GM12878 (cell line): ENCODE measurements at regions not wholly inside any gene's neighbourhood (a gene's known extent, or its start where the extent isn't known, plus 50 kb on each side); places are given as distances from the start of the nearest gene placed in this dataset.

Source experiments
- ATAC-seq: fragments of 200-7000 bp; cut with Tn5 transposase; 3 replicates; pipeline ENCODE4 v1.9.1; 2020; ENCODE audit warnings: mild to moderate bottlenecking, moderate library complexity
- BruUV-seq: library from RNA; stranded (reverse); fragments of 400-500 nt; replicated peaks from 2 replicates; lab custom pipeline; 2021; lab: Mats Ljungman, UMichigan
- CTCF ChIA-PET: fragments of 300-600 bp; sonication (Branson Sonifier 250); formaldehyde crosslinking; extraction: SDS; loops from one replicate; lab custom pipeline; 2021; ENCODE audit warnings: inconsistent platforms; lab: Yijun Ruan, JAX
- POLR2A ChIA-PET: fragments of 350-600 bp; formaldehyde crosslinking; extraction: SDS; loops from one replicate; lab custom pipeline; 2021; ENCODE audit warnings: inconsistent platforms; lab: Charles Lee
- RAD21 ChIA-PET: fragments of 300-600 bp; sonication (Branson Sonifier 250); formaldehyde crosslinking; loops from one replicate; lab custom pipeline; 2023; ENCODE audit warnings: antibody characterized with exemption; ENCODE audit not compliant: unreplicated experiment; lab: Charles Lee
- SMC1A ChIA-PET: fragments of 300-600 bp; sonication (Branson Sonifier 250); formaldehyde crosslinking; loops from one replicate; lab custom pipeline; 2023; ENCODE audit not compliant: unreplicated experiment, uncharacterized antibody; lab: Charles Lee
- DNase-seq: peaks from one replicate; pipeline ENCODE4 v3.0.0-alpha.2; 2011; ENCODE audit warnings: low read depth, low spot score
- FAIRE-seq: peaks from 3 replicates; lab custom pipeline; 2011; peaks lifted over from hg19 to GRCh38; lab: Jason Lieb, UNC
- H2AFZ ChIP-seq: 2 replicates; pipeline ENCODE4 v1.6.0; 2011; ENCODE audit warnings: low read depth, low read length, control low read depth; ENCODE audit not compliant: control insufficient read depth
- H3K27ac ChIP-seq: 2 replicates; pipeline ENCODE4 v1.5.1; 2011; ENCODE audit warnings: control low read depth; ENCODE audit not compliant: control insufficient read depth, insufficient read depth
- H3K27me3 ChIP-seq, 2 experiments: replicated peaks in 1 of 2; 2 replicates each; pipeline versions ENCODE4 v1.6.0 to v1.6.1; 2011; ENCODE audit warnings: low read length in 1 of 2; ENCODE audit not compliant: control insufficient read depth in 2 of 2, insufficient read depth in 2 of 2
- H3K36me3 ChIP-seq, 2 experiments: 2 replicates each; pipeline ENCODE4 v1.5.1; 2011; ENCODE audit warnings: low read length in 1 of 2; ENCODE audit not compliant: control insufficient read depth in 2 of 2, insufficient read depth in 2 of 2
- H3K4me1 ChIP-seq: 2 replicates; pipeline ENCODE4 v1.6.1; 2011; ENCODE audit warnings: mild to moderate bottlenecking, low read length, moderate library complexity, mixed read lengths; ENCODE audit not compliant: control insufficient read depth, insufficient read depth
- H3K4me2 ChIP-seq: 2 replicates; pipeline ENCODE4 v1.6.0; 2011; ENCODE audit warnings: control low read depth; ENCODE audit not compliant: control insufficient read depth, insufficient read depth
- H3K4me3 ChIP-seq: fragments of 200-600 bp; sonication (generic); 2 replicates; pipeline ENCODE4 v1.5.1; 2016
- H3K79me2 ChIP-seq: 2 replicates; pipeline ENCODE4 v1.6.0; 2011; ENCODE audit warnings: low read length; ENCODE audit not compliant: control insufficient read depth, insufficient read depth
- H3K9ac ChIP-seq: 2 replicates; pipeline ENCODE4 v1.8.0; 2011; ENCODE audit warnings: low read length, control low read depth, mixed read lengths; ENCODE audit not compliant: control insufficient read depth, insufficient read depth
- H3K9me3 ChIP-seq: replicated peaks from 3 replicates; pipeline ENCODE4 v1.5.1; 2011; ENCODE audit warnings: mild to moderate bottlenecking, low read length; ENCODE audit not compliant: control insufficient read depth, insufficient read depth
- H4K20me1 ChIP-seq: 2 replicates; pipeline ENCODE4 v1.6.0; 2011; ENCODE audit not compliant: control insufficient read depth, insufficient read depth
- EGR1 ChIP-seq, 2 experiments: IDR thresholded peaks; 1 replicate in 1 of 2; 2 replicates in 1 of 2; pipeline ENCODE4 v1.6.1; 2011 to 2012; ENCODE audit warnings: low read depth in 2 of 2, low read length in 2 of 2, borderline replicate concordance in 1 of 2, mild to moderate bottlenecking in 1 of 2, moderate library complexity in 1 of 2
- NFXL1 ChIP-seq: fragments of 450-650 bp; IDR thresholded peaks from 2 replicates; pipeline ENCODE4 v1.6.1; 2017; ENCODE audit warnings: antibody characterized with exemption, mild to moderate bottlenecking, borderline replicate concordance
- WGBS: methylation state at CpG from one replicate; pipeline ENCODE4 v1.1.6; 2016; ENCODE audit warnings: low lambda C conversion rate; ENCODE audit not compliant: insufficient replicate concordance, insufficient coverage; ENCODE audit errors: missing lambda C conversion rate; 5-methylcytosine and 5-hydroxymethylcytosine counted together
- in situ Hi-C: fragments of 300-500 bp; cut with MboI; formaldehyde crosslinking; loops from 9 replicates; pipeline ENCODE4 v1.14.3; 2018; ENCODE audit warnings: mixed read lengths
- intact Hi-C: fragments of 100-400 bp; cut with micrococcal nuclease; formaldehyde crosslinking; loops from one replicate; pipeline ENCODE4 v1.14.2; 2022; ENCODE audit not compliant: unreplicated experiment

DNA sequence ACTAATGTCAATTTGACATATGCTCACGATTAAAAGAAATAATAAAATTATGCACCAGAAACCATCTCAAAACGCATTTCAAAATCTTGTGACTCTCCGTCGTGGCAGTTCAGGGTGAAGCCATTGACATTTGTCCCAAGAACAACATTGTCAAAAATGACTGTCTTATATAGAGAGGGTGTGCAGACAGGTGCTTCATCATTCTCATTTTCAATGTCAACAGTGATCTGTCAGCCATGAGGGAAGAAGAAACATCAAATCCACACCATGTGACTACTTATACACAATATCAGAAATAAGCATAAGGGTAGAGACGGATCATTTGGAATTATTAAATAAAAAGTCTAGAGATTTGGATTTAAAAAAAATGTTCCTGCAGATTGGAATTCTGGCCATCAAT is 65.1 kb upstream of the C3orf49 start:
- Histone ChIP-seq H2AFZ (no peak overlapping the region), H3K27me3 (no peaks in the 10 kb centered on the region), H3K9ac (no peak overlapping the region), H3K4me1 (no peaks in the 10 kb centered on the region), H3K27ac (no peak overlapping the region), H4K20me1 (no peaks in the 10 kb centered on the region), H3K36me3 (no peaks in the 10 kb centered on the region), H3K4me3 (no peak overlapping the region), H3K4me2 (no peak overlapping the region), H3K79me2 (no peaks in the 10 kb centered on the region), H3K9me3 (no peaks in the 10 kb centered on the region)
- TF ChIP-seq EGR1 (IDR thresholded peaks at IDR 0.05; ENCODE audit: borderline replicate concordance in 1 of 2, low read depth in 2 of 2, low read length in 2 of 2): no peak
- 37% methylated on average over 5 of the region's 5 CpGs for whole genome bisulfite sequencing
- ChIA-PET SMC1A (no interaction called here), POLR2A (no interaction called here), CTCF (no interaction called here), RAD21 (no interaction called here)
- in situ Hi-C loops: no loop called here
- DNase-seq (no peak), FAIRE-seq (no peak), ATAC-seq (no peak)
- no TSS peak for BruUV-seq
- intact Hi-C loops: no loop called here

DNA sequence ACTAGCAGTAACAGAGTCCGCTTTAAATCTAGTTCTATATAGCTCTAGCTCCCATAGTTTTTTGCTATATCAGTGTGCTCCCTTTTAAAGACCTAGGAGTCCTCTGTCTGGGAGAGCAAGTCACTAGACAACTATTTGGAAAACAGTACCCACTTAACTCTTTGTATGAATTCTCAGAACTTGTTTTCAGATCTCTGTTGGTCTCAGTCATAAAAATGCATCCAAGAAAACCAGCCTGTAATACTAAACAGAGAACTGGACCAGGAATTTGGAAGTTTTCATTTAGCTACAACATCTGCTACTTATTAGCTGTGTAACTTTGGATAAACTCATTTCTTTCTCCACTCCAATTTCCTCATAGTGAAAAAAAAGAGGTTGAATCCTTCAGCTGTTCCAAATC is 56.9 kb upstream of the C3orf49 start:
- no peak overlapping the region for H3K4me3 ChIP-seq
- ChIA-PET SMC1A (no interaction called here), CTCF (no interaction called here), RAD21 (no interaction called here), POLR2A (no interaction called here)
- BruUV-seq: no TSS peak
- H3K27ac ChIP-seq: no peak overlapping the region
- H3K4me1 ChIP-seq: no peaks in the 10 kb centered on the region
- in situ Hi-C loops: no loop called here
- H3K79me2 ChIP-seq: no peaks in the 10 kb centered on the region
- 82% methylated on average over 1 of the region's 1 CpG for WGBS
- DNase-seq (no peak), FAIRE-seq (no peak), ATAC-seq (no peak)
- H3K4me2 ChIP-seq: no peak overlapping the region
- intact Hi-C loops: no loop called here
- no peak overlapping the region for H2AFZ ChIP-seq
- H3K36me3 ChIP-seq: no peaks in the 10 kb centered on the region
- H4K20me1 ChIP-seq: no peaks in the 10 kb centered on the region
- H3K9ac ChIP-seq: no peak overlapping the region
- no peaks in the 10 kb centered on the region for H3K9me3 ChIP-seq
- no peaks in the 10 kb centered on the region for H3K27me3 ChIP-seq
- no peak for TF ChIP-seq NFXL1
